ENCODE measurements at regions not wholly inside any gene's neighbourhood (a gene's known extent, or its start where the extent isn't known, plus 50 kb on each side); places are given as distances from the start of the nearest gene placed in this dataset.

- CTCF ChIA-PET: no interaction called here
- H3K4me3 Mint-ChIP-seq (ENCODE audit: unreplicated experiment): no peak overlapping the region
- intact Hi-C loops (cut with micrococcal nuclease; ENCODE audit: unreplicated experiment): no loop called here
Observed at GRCh38 chr7:81140775-81141174, 221.9 kb upstream of the SEMA3C start.

DNA sequence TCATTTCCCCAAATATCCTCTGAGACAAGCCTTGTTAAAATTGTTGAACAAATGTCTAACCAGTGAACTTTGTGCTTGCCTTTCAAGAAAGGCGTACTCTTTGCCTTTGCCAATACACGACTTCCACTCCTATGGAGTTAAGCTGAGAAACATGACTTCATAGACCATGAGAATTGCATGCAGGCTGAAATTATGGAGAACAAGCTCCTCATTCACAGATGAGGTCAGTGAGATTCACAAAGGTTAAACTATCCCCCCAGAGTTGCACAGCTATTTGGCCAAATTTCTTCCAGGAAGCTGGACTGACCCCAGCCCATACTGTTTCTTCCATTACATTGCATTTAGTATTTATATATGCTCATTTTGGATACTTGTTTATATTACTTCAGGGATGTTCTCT is 221.4 kb upstream of the SEMA3C start:
- Histone ChIP-seq H3K27me3 (replicated peaks; ENCODE audit: control insufficient read depth, insufficient read depth, low read length) (no peaks in the 10 kb centered on the region), H3K9me3 (no peaks in the 10 kb centered on the region; the same call in 1 of the 2 replicates), H3K36me3 (ENCODE audit: control insufficient read depth, insufficient read depth, low read length) (no peaks in the 10 kb centered on the region), H3K4me1 (no peaks in the 10 kb centered on the region; the same call in 1 of the 2 replicates), H3K4me3 (ENCODE audit: low read depth, low read length) (no peak overlapping the region)
- no peak overlapping the region for H3K4me3 Mint-ChIP-seq (ENCODE audit: unreplicated experiment)
- TF ChIP-seq CTCF (IDR thresholded peaks at IDR 0.05; ENCODE audit: insufficient read depth in 1 of 2, low read depth in 1 of 2, low read length in 1 of 2, severe bottlenecking in 1 of 2, unreplicated experiment in 1 of 2): no peak
- H3K4me1 Mint-ChIP-seq (ENCODE audit: low read depth, unreplicated experiment): peaks cover 22% of the 10 kb centered on the region
- peaks cover 21% of the 10 kb centered on the region for H3K9me3 Mint-ChIP-seq (ENCODE audit: unreplicated experiment)
- H3K36me3 Mint-ChIP-seq (ENCODE audit: insufficient read depth, unreplicated experiment): no peaks in the 10 kb centered on the region
- ChIA-PET CTCF (no interaction called here), POLR2A (no interaction called here)
- no peaks in the 10 kb centered on the region for H3K27me3 Mint-ChIP-seq (ENCODE audit: insufficient read depth, unreplicated experiment)
- no TSS peak for BruUV-seq (replicated peaks)
- intact Hi-C loops (cut with micrococcal nuclease; ENCODE audit: unreplicated experiment): no loop called here
- H3K27ac Mint-ChIP-seq (ENCODE audit: unreplicated experiment): no peak overlapping the region
- DNase-seq: no peak

More at GRCh38 chr7:81140775-81141174, 221.9 kb upstream of the SEMA3C start:
- H3K27ac Mint-ChIP-seq (ENCODE audit: unreplicated experiment): no peak overlapping the region
- Histone ChIP-seq H3K9me3 (peaks cover 3% of the 10 kb centered on the region; the same call in 1 of the 2 replicates), H3K4me1 (no peaks in the 10 kb centered on the region; the same call in 1 of the 2 replicates), H3K27me3 (replicated peaks; ENCODE audit: control insufficient read depth, insufficient read depth, low read length) (no peaks in the 10 kb centered on the region), H3K36me3 (ENCODE audit: control insufficient read depth, insufficient read depth, low read length) (no peaks in the 10 kb centered on the region), H3K4me3 (ENCODE audit: low read depth, low read length) (no peak overlapping the region)
- POLR2A ChIA-PET: no interaction called here
- peaks cover 21% of the 10 kb centered on the region for H3K9me3 Mint-ChIP-seq (ENCODE audit: unreplicated experiment)
- H3K36me3 Mint-ChIP-seq (ENCODE audit: insufficient read depth, unreplicated experiment): no peaks in the 10 kb centered on the region
- H3K4me1 Mint-ChIP-seq (ENCODE audit: low read depth, unreplicated experiment): peaks cover 22% of the 10 kb centered on the region
- DNase-seq: no peak
- TF ChIP-seq CTCF (IDR thresholded peaks at IDR 0.05; ENCODE audit: insufficient read depth in 1 of 2, low read depth in 1 of 2, low read length in 1 of 2, severe bottlenecking in 1 of 2, unreplicated experiment in 1 of 2): no peak
- no peaks in the 10 kb centered on the region for H3K27me3 Mint-ChIP-seq (ENCODE audit: insufficient read depth, unreplicated experiment)
- no TSS peak for BruUV-seq (replicated peaks)

DNA sequence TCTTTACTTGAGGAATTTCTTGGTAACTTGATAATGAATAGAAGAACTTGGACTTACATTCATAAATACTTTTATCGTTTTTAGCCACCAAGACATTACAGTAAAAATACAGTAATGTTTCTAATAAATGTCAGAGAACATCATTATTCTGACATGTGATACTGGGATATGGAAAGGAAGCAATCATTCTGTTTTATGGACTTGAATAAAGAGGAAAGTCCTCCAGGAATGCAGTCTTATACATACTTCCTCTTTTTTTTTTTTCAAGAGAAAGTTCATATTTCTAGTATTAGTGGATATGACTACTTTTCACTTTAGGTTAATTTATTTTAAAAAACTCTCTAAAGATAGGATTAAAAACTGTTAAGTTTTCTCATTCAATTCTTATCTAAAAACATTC is 220.0 kb upstream of the SEMA3C start:
- ChIA-PET CTCF (no interaction called here), POLR2A (no interaction called here)
- H3K9me3 ChIP-seq: no peaks in the 10 kb centered on the region; the same call in 1 of the 2 replicates
- no peak overlapping the region for H3K27ac Mint-ChIP-seq (ENCODE audit: unreplicated experiment)
- no peaks in the 10 kb centered on the region for H3K27me3 ChIP-seq (replicated peaks; ENCODE audit: control insufficient read depth, insufficient read depth, low read length)
- H3K36me3 Mint-ChIP-seq (ENCODE audit: insufficient read depth, unreplicated experiment): no peaks in the 10 kb centered on the region
- H3K4me3 ChIP-seq (ENCODE audit: low read depth, low read length): no peak overlapping the region
- intact Hi-C loops (cut with micrococcal nuclease; ENCODE audit: unreplicated experiment): no loop called here
- H3K4me3 Mint-ChIP-seq (ENCODE audit: unreplicated experiment): no peak overlapping the region
- no peaks in the 10 kb centered on the region for H3K36me3 ChIP-seq (ENCODE audit: control insufficient read depth, insufficient read depth, low read length)
- H3K4me1 Mint-ChIP-seq (ENCODE audit: low read depth, unreplicated experiment): peaks cover 22% of the 10 kb centered on the region
- no TSS peak for BruUV-seq (replicated peaks)
- peaks cover 10% of the 10 kb centered on the region for H3K9me3 Mint-ChIP-seq (ENCODE audit: unreplicated experiment)
- no peak for DNase-seq
- no peaks in the 10 kb centered on the region for H3K27me3 Mint-ChIP-seq (ENCODE audit: insufficient read depth, unreplicated experiment)
- TF ChIP-seq CTCF (IDR thresholded peaks at IDR 0.05; ENCODE audit: insufficient read depth in 1 of 2, low read depth in 1 of 2, low read length in 1 of 2, severe bottlenecking in 1 of 2, unreplicated experiment in 1 of 2): no peak
- no peaks in the 10 kb centered on the region; the same call in 1 of the 2 replicates for H3K4me1 ChIP-seq
